Urothelium cell line (cell line): ENCODE measurements at regions not wholly inside any gene's neighbourhood (a gene's known extent, or its start where the extent isn't known, plus 50 kb on each side); places are given as distances from the start of the nearest gene placed in this dataset.
"Not testable (repeated sequence)": the region's sequence is repeated elsewhere in the genome, so short reads cannot be mapped to it uniquely, and the experiment has no call there.

Source experiments
- DNase-seq: peaks from one replicate; pipeline ENCODE4 v3.0.0; 2011; ENCODE audit warnings: low spot score, mixed read lengths
- FAIRE-seq: peaks from 2 replicates; lab custom pipeline; 2011; peaks lifted over from hg19 to GRCh38; lab: Jason Lieb, UNC

DNA sequence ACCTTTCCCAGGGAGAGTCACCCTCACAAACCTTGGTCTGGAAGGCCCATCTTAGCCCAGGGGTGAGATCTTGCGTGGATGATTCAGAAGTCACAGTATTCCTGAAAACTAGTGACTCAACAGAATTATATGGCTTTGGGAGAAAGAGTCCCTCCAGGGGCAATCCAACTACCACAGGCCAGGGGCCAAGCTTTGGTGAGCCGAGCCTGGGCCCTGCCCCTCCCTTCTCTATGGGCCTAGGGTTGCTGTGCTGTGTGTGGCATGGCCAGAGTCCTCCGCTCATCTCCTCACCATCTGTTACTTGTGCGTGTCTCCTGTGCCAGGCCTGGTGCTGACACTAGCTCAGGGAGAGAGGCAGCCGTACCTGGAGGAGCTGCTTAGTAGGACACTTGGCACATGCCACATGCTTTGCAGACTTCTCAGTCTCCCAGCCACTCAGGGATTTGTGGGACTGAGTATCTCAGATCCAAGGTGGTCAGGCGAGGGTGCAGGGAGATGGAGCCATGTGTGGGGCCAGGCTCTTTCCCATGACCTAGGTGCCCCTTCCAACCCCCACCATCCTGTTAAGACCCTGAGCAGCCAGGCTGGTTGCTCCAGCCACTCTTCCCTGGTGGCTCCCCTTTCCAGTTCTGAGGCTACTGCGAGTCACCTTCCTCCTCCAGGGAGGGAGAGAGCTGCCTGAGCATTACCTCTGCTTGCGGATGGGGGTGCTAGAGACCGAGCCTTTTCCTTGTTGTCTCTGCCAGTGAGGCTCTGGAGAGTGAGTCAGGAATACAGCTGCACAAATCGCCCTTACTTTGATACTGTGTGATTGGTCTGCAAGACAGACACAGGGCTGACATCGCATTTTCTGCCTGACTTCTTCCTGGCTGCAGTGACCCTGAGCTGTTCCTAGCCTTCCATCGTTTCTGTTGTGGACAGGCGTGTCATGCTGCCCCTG, 94.1 kb downstream of the SLC25A47 start:
- no peak for FAIRE-seq

DNA sequence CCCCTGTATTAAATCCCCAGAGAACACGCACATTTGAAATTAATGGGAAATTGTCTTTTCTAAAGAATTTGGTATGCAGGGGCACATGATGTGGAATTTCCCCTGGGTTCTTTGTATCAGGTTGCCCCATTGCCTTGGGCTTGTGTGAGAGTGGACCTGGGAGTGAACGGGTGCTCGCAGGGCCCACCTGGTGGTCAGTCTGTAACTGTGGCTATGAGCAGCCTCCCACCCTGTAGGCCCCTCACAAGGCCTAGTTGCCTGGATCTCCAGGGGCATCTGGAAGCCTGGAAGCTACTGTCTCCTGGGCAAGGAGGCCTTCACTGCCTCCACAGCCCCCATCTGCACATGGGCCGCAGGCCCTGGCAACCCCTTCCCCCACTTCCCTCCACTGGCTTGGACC, 96.7 kb downstream of the SLC25A47 start:
- DNase-seq, result no peak
- FAIRE-seq, result no peak

More for the DNA sequence above, 94.1 kb downstream of the SLC25A47 start:
- DNase-seq, result peak; percentile 60

DNA sequence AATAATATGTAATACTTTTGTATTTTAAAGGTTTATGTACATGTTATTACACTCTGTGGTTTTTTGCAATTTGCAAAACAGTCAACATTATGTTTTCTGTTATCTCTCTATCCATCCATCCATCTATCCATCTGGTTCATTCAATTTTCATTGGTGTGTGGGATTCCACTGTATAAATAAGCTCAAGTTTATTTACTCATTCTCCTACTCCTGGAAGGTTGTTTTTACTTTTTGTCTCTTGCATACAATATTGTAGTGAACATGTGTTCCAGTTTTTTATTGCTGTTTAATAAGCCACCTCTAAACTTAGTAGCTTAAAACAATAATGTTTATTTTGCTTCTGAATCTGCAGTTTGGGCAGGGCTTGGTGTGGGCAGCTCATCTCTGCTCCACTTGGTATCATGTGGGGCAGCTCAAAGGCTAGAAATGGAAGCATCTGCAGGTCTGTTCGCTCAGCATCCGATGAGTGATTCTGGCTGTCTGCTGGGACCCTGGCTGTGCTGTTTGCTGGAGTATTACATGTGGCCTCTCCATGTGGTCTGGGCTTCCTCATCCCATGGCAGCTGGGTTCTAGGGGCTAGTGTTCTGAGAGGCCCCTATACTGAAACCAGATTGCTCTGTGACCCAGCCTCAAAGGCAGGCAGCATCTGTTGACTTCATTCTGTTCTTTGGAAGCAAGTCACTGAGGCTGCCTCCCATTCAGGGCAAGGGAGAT, 98.8 kb downstream of the SLC25A47 start:
- DNase-seq, result no peak
- no peak for FAIRE-seq

GRCh38 chr14:100422556-100423316, 99.6 kb downstream of the SLC25A47 start:
- no peak for DNase-seq
- FAIRE-seq, result no peak

DNA sequence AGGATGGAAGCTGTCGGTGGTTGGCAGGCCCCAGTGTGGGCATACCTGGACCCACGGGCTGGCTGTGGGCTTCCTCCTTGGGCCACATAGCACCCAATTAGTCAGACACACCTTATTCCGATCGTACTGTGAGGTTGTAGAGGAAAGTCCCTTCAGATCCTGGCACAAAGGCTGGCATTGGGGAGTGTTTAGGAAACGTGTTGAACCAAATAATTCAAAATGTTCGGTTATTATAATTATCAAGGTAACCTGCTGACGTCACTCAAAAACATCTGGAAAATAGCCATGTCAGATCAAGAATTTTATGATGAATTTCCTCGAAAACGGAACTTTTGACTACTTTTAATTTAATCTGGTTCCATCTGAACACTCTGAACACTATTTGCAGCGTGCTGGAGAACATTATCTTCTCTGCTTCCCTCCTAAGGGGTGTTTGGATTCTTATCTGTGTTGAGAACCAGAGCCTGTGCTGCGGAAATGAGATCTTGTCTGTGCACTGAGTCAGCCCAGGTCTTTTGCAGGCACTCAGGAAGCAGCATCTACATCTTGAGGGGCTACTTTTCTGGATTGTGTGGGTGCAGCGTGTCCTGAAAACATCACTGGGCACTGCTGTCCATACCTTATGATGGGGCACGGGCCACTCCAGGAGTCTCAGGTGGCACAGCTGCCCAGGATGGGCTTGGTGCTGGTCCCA, 100.3 kb downstream of the SLC25A47 start:
- no peak for DNase-seq
- FAIRE-seq, result no peak

GRCh38 chr14:100424504-100425428, 101.6 kb downstream of the SLC25A47 start:
- FAIRE-seq (no peak), DNase-seq (no peak)

- FAIRE-seq (no peak), DNase-seq (no peak)
Observed at GRCh38 chr14:100425429-100425827, 102.3 kb downstream of the SLC25A47 start.

GRCh38 chr14:100426314-100426713, 103.2 kb downstream of the SLC25A47 start:
- FAIRE-seq, result no peak
- DNase-seq, result no peak

DNA sequence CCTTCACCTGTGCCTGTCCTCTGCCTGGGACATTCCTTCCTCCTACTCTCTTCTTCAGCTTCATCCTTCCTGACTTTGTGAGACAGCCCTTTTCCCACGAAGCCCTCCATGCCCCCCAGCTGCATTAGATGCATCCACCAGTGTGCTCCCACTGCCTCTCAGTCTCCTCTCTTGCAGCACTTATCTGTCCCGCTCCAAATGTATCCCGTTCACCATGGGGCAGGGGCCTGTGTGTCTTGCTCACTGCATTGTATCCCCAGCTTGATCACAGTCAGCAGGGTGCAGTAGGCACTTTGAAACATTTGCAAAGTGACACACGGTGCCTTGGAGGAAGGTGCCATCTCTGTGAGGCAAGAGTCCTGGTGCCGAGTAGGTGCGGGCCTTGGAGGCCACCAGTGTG, 104.0 kb downstream of the SLC25A47 start:
- FAIRE-seq, result no peak
- no peak for DNase-seq

- no peak for FAIRE-seq
- DNase-seq, result no peak
Observed at GRCh38 chr14:100428727-100429126, 105.6 kb downstream of the SLC25A47 start.

GRCh38 chr14:100429537-100429936, 106.4 kb downstream of the SLC25A47 start:
- DNase-seq (no peak), FAIRE-seq (no peak)

GRCh38 chr14:100430571-100430970, 107.4 kb downstream of the SLC25A47 start:
- DNase-seq (no peak), FAIRE-seq (no peak)

GRCh38 chr14:100431461-100431860, 108.3 kb downstream of the SLC25A47 start:
- FAIRE-seq, result not testable (repeated sequence)

GRCh38 chr14:100432652-100433427, 109.7 kb downstream of the SLC25A47 start:
- FAIRE-seq (no peak), DNase-seq (no peak)

More at GRCh38 chr14:100431461-100431860, 108.3 kb downstream of the SLC25A47 start:
- not testable (repeated sequence) for DNase-seq

DNA sequence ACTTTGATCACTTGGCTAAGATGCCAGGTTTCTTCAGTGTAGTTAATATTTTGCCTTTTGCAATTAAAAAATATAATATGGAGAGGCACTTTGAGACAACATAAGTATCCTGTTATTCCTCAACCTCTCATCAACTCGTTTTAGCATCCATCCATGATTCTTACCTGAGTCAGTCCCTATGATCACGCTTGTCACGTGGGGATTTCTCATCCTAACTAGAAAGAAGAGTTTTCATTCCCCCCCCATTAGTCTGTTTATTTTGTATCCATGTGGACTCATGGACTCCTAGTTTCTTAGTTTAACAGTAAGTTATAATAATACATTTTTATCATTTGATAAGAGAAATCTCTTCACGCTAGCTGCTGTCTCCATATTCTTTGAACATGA, 110.3 kb downstream of the SLC25A47 start:
- DNase-seq (no peak), FAIRE-seq (no peak)

DNA sequence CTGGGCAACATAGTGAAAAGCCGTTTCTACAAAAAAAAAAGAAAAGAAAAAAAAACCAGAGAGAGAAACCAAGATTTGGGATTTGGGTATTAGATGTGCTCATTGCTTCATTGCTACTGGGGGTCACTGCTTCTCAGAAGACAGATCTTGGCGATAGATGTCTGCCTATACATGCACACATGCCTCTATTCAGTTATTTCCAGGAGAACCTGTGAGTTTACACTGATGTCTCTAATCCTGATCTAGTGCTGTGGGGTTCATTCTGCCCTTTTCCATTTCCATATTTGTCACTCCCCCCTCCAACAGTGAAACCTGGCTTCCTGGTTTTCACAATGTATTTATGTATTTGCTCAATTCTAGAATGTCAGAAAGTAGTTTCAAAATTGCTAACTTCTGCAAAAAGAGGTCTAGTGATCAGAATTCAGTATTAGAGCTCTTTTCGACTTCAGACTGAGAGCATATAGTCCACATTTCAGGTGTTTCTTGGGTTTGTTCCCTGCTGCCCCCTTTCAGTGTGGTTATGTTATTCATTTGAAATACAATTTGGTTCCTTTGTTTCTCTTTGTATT, 111.0 kb downstream of the SLC25A47 start:
- FAIRE-seq (no peak), DNase-seq (no peak)

GRCh38 chr14:100434911-100435438, 111.8 kb downstream of the SLC25A47 start:
- FAIRE-seq (no peak), DNase-seq (no peak)

DNA sequence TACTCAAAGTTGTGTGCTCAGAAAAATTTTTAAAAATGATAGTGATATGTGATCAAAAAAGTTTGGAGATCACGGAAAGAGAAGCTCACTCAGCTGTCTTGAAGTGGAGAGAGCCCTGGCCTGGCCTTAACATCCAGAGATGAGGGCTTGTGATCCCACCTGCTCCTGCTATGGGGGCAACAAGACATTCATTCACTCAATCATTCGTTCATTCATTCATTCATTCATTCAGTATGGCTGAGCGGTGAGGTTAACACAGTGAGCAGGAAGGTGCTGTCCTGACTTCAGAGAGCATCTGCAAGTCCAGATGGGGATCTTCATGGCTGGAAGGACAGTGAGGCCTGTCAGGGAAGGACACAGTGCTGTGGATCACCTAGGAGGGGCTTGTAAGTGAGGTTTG, 112.3 kb downstream of the SLC25A47 start:
- DNase-seq (no peak), FAIRE-seq (no peak)
